Limb (tissue), 2 donors: ENCODE measurements at regions not wholly inside any gene's neighbourhood (a gene's known extent, or its start where the extent isn't known, plus 50 kb on each side); places are given as distances from the start of the nearest gene placed in this dataset.

Experiments
- DNase-seq, 2 donors: peaks; one replicate each; pipeline ENCODE4 v3.0.0-alpha.2; 2016; ENCODE audit errors: extremely low spot score in 2 of 2

GRCh38 chr5:68562308-68562707 is 346.8 kb downstream of the PIK3R1 start:
- DNase-seq = peak; percentile 84 to 93

GRCh38 chr5:68565427-68565826 is 349.9 kb downstream of the PIK3R1 start:
- no peak for DNase-seq

- no peak for DNase-seq
These were observed 361.2 kb downstream of the PIK3R1 start for GRCh38 chr5:68576805-68577204.

GRCh38 chr5:68582284-68582683 is 366.7 kb downstream of the PIK3R1 start:
- no peak for DNase-seq

- no peak for DNase-seq
These were observed 371.6 kb downstream of the PIK3R1 start for GRCh38 chr5:68587171-68587570.

GRCh38 chr5:68591850-68592249 is 376.3 kb downstream of the PIK3R1 start:
- DNase-seq = no peak

- no peak for DNase-seq
These were observed 376.8 kb downstream of the PIK3R1 start for GRCh38 chr5:68592351-68592750.

GRCh38 chr5:68593211-68593671 is 377.7 kb downstream of the PIK3R1 start:
- no peak for DNase-seq

- no peak for DNase-seq
These were observed 397.4 kb downstream of the PIK3R1 start for GRCh38 chr5:68612972-68613371.

- DNase-seq = no peak
These were observed 402.9 kb downstream of the PIK3R1 start for GRCh38 chr5:68618501-68618900.

- no peak for DNase-seq
These were observed 411.4 kb downstream of the PIK3R1 start for GRCh38 chr5:68627001-68627400.

- no peak for DNase-seq
These were observed 412.7 kb downstream of the PIK3R1 start for GRCh38 chr5:68628082-68628814.

- no peak for DNase-seq
These were observed 414.8 kb downstream of the PIK3R1 start for GRCh38 chr5:68630354-68630753.

GRCh38 chr5:68631884-68632283 is 416.3 kb downstream of the PIK3R1 start:
- DNase-seq = no peak

GRCh38 chr5:68641211-68641610 is 425.7 kb downstream of the PIK3R1 start:
- DNase-seq = no peak

- DNase-seq = no peak
These were observed 427.5 kb downstream of the PIK3R1 start for GRCh38 chr5:68643064-68643463.

GRCh38 chr5:68644971-68645370 is 429.4 kb downstream of the PIK3R1 start:
- no peak for DNase-seq

GRCh38 chr5:68646144-68646543 is 430.6 kb downstream of the PIK3R1 start:
- DNase-seq = peak in 1 of 2 donors; percentile 35

- no peak for DNase-seq
These were observed 432.2 kb downstream of the PIK3R1 start for GRCh38 chr5:68647743-68648142.

GRCh38 chr5:68648944-68649857 is 433.6 kb downstream of the PIK3R1 start:
- peak in 1 of 2 donors; percentile 21 for DNase-seq

- no peak for DNase-seq
These were observed 437.0 kb downstream of the PIK3R1 start for GRCh38 chr5:68652534-68652965.

GRCh38 chr5:68653471-68653870 is 437.9 kb downstream of the PIK3R1 start:
- DNase-seq = no peak
